Smooth muscle cell (in vitro differentiated cells): ENCODE measurements at regions not wholly inside any gene's neighbourhood (a gene's known extent, or its start where the extent isn't known, plus 50 kb on each side); places are given as distances from the start of the nearest gene placed in this dataset.

Experiments used
- DNase-seq: peaks from one replicate; lab custom pipeline; 2025; ENCODE audit not compliant: unreplicated experiment; lab: John Stamatoyannopoulos, UW
- H2AFZ ChIP-seq: fragments of 200-600 bp; sonication (generic); 2 replicates; pipeline ENCODE4 v1.6.0; 2016; ENCODE audit warnings: antibody characterized with exemption, low read depth, mild to moderate bottlenecking
- H3F3A ChIP-seq: fragments of 200-600 bp; sonication (generic); 2 replicates; pipeline ENCODE4 v1.6.0; 2017; ENCODE audit warnings: antibody characterized with exemption, low read depth
- H3K27ac ChIP-seq: fragments of 200-600 bp; sonication (generic); 2 replicates; pipeline ENCODE4 v1.5.1; 2016; ENCODE audit warnings: low read depth, mild to moderate bottlenecking
- H3K27me3 ChIP-seq: fragments of 200-600 bp; sonication (generic); 2 replicates; pipeline ENCODE4 v1.6.1; 2016; ENCODE audit warnings: low read depth, mild to moderate bottlenecking
- H3K36me3 ChIP-seq: fragments of 200-600 bp; sonication (generic); 2 replicates; pipeline ENCODE4 v1.5.1; 2016; ENCODE audit warnings: low read depth
- H3K4me1 ChIP-seq: fragments of 200-600 bp; sonication (generic); 2 replicates; pipeline ENCODE4 v1.5.1; 2016; ENCODE audit warnings: low read depth
- H3K4me2 ChIP-seq: fragments of 200-600 bp; sonication (generic); 2 replicates; pipeline ENCODE4 v1.6.0; 2016; ENCODE audit warnings: mild to moderate bottlenecking
- H3K4me3 ChIP-seq: fragments of 200-600 bp; sonication (generic); 2 replicates; pipeline ENCODE4 v1.5.1; 2016; ENCODE audit warnings: mild to moderate bottlenecking
- H3K79me2 ChIP-seq: fragments of 200-600 bp; sonication (generic); 2 replicates; pipeline ENCODE4 v1.6.0; 2016; ENCODE audit warnings: low read depth, mild to moderate bottlenecking
- H3K9ac ChIP-seq: fragments of 200-600 bp; sonication (generic); 2 replicates; pipeline ENCODE4 v1.6.0; 2016; ENCODE audit warnings: low read depth
- H3K9me3 ChIP-seq: fragments of 200-600 bp; sonication (generic); replicated peaks from 2 replicates; pipeline ENCODE4 v1.5.1; 2016; ENCODE audit warnings: low read depth
- H4K20me1 ChIP-seq: fragments of 200-600 bp; sonication (generic); 2 replicates; pipeline ENCODE4 v1.6.0; 2016; ENCODE audit warnings: low read depth
- whole genome bisulfite sequencing: methylation state at CpG from one replicate; pipeline ENCODE4 v1.1.7; 2016; ENCODE audit warnings: low lambda C conversion rate; 5-methylcytosine and 5-hydroxymethylcytosine counted together
- TF ChIP-seq, protein P1 (sequence below): fragments of 200-600 bp; sonication (generic); IDR thresholded peaks from 2 replicates; pipeline ENCODE4 v1.5.1; 2017; ENCODE audit warnings: borderline replicate concordance, mild to moderate bottlenecking, antibody characterized with exemption; ENCODE audit not compliant: insufficient read depth, poor library complexity, severe bottlenecking

DNA sequence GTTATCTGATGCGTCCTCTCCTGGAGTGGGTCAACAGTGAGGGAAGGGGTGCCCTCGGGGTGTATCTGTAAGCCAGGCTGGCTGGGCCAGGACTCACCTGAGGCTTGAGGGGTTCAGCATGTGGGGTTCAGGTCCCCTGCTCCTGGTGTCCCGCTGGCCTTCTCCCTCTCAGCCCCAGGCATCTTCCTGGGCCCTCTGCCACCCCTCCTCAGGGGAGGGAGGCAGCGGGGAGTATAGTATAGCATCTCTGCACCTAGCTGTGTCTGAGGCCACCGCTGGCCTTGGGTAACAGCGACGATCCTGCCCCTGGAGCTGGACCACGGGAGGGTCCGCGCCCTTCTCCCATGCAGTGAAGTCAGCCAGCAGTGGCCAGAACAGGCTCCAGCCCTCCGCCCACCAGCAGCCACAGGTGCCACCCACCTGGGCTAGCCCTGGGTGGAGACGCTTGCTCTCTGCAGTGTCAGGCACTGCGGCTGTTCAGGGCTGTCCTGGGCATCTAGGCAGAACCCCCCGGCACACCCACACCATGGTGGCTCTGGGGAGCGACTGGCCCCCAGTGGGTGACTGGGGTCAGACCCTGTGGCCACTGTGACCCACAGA lies 110.7 kb upstream of the NKX1-1 start:
- Histone ChIP-seq H3F3A (no peaks in the 10 kb centered on the region), H3K27me3 (peaks cover 6% of the 10 kb centered on the region), H3K36me3 (no peaks in the 10 kb centered on the region), H4K20me1 (no peaks in the 10 kb centered on the region), H3K4me3 (no peak overlapping the region), H2AFZ (no peak overlapping the region), H3K79me2 (no peaks in the 10 kb centered on the region), H3K9me3 (no peaks in the 10 kb centered on the region), H3K4me1 (peaks cover 3% of the 10 kb centered on the region), H3K4me2 (no peak overlapping the region), H3K9ac (no peak overlapping the region), H3K27ac (no peak overlapping the region)
- no peak for DNase-seq
- TF ChIP-seq, protein P1, sequence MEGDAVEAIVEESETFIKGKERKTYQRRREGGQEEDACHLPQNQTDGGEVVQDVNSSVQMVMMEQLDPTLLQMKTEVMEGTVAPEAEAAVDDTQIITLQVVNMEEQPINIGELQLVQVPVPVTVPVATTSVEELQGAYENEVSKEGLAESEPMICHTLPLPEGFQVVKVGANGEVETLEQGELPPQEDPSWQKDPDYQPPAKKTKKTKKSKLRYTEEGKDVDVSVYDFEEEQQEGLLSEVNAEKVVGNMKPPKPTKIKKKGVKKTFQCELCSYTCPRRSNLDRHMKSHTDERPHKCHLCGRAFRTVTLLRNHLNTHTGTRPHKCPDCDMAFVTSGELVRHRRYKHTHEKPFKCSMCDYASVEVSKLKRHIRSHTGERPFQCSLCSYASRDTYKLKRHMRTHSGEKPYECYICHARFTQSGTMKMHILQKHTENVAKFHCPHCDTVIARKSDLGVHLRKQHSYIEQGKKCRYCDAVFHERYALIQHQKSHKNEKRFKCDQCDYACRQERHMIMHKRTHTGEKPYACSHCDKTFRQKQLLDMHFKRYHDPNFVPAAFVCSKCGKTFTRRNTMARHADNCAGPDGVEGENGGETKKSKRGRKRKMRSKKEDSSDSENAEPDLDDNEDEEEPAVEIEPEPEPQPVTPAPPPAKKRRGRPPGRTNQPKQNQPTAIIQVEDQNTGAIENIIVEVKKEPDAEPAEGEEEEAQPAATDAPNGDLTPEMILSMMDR: no peak
- WGBS: 82% methylated on average over 14 of the region's 15 CpGs

DNA sequence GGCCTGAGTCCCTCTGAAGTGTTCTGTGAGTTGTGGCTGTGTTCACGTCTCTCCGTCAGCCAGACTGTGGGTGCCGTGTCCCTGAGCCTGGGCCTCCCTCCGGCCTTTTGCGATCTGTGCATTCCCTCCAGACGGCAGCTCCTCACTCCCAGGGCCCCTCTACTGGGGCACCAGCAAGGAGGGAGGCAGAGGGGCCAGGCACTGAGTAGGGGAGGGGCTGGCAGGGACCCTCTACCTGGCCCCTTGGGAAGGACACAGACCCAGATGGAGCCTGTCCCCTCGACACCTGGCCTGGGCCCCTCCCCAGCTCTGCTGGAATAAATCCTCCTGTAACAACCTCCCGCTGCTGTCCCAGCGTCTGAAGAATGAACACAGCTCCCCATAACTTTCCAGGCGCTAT lies 110.0 kb upstream of the NKX1-1 start:
- Histone ChIP-seq H3K4me1 (peaks cover 1% of the 10 kb centered on the region), H3K9ac (no peak overlapping the region), H3K4me2 (no peak overlapping the region), H3K4me3 (no peak overlapping the region), H3K27me3 (peaks cover 4% of the 10 kb centered on the region), H3F3A (no peaks in the 10 kb centered on the region), H3K27ac (no peak overlapping the region), H3K9me3 (no peaks in the 10 kb centered on the region), H4K20me1 (no peaks in the 10 kb centered on the region), H2AFZ (no peak overlapping the region), H3K79me2 (no peaks in the 10 kb centered on the region), H3K36me3 (no peaks in the 10 kb centered on the region)
- WGBS: 90% methylated on average over 10 of the region's 10 CpGs
- no peak for DNase-seq
- TF ChIP-seq, protein P1: no peak

DNA sequence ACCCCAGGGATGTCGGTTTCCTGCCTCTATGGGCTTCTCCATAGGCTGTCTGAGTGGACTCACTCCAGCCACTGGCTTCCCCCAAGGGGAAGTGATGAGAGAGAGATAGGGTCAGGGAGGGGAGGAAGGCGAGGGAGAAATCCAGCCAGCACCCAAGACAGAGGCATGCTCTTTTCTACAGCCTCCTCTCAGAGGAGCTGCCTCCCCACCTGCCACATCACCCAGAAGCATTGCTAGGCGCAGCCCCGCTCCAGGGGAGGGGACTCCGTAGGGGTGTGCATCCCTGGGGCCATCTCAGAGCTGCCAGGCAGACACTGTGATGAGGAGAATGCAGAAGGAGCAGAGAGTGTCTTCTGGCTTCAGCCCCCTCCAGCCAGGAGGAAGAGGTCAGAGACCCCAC lies 109.5 kb upstream of the NKX1-1 start:
- TF ChIP-seq, protein P1: no peak
- Histone ChIP-seq H3K4me1 (no peaks in the 10 kb centered on the region), H3K4me3 (no peak overlapping the region), H4K20me1 (no peaks in the 10 kb centered on the region), H3K9me3 (no peaks in the 10 kb centered on the region), H3K9ac (no peak overlapping the region), H2AFZ (no peak overlapping the region), H3K27me3 (peaks cover 2% of the 10 kb centered on the region), H3F3A (no peaks in the 10 kb centered on the region), H3K4me2 (no peak overlapping the region), H3K79me2 (no peaks in the 10 kb centered on the region), H3K36me3 (no peaks in the 10 kb centered on the region), H3K27ac (no peak overlapping the region)
- 89% methylated on average over 5 of the region's 5 CpGs for WGBS
- no peak for DNase-seq

DNA sequence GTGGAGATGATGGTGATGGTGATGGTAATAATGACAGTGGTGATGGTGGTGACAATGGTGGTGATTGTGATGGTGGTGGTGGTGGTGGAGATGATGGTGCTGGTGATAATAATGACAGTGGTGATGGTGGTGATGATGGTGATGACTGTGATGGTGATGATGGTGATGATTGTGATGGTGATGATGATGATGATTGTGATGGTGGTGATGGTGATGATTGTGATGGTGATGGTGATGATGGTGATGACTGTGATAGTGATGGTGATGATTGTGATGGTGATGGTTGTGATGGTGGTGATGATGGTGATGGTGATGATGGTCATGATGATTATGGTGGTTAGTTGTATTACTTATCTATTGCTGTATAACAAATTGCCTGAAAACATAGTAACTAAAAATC lies 108.9 kb upstream of the NKX1-1 start:
- Histone ChIP-seq H3K79me2 (no peaks in the 10 kb centered on the region), H3F3A (no peaks in the 10 kb centered on the region), H3K4me3 (no peak overlapping the region), H3K36me3 (no peaks in the 10 kb centered on the region), H3K27ac (no peak overlapping the region), H3K4me2 (no peak overlapping the region), H2AFZ (no peak overlapping the region), H4K20me1 (no peaks in the 10 kb centered on the region), H3K27me3 (peaks cover 2% of the 10 kb centered on the region), H3K9ac (no peak overlapping the region), H3K9me3 (no peaks in the 10 kb centered on the region), H3K4me1 (no peaks in the 10 kb centered on the region)
- TF ChIP-seq, protein P1: no peak
- DNase-seq: no peak
